GM19468 (cell line): ENCODE measurements at regions not wholly inside any gene's neighbourhood (a gene's known extent, or its start where the extent isn't known, plus 50 kb on each side); places are given as distances from the start of the nearest gene placed in this dataset.
A peak's percentile ranks its signal among the peaks of the same experiment; 100 is the strongest.
"Not testable (repeated sequence)": the region's sequence is repeated elsewhere in the genome, so short reads cannot be mapped to it uniquely, and the experiment has no call there.

Source experiments
- ATAC-seq: cut with Tn5 transposase; IDR thresholded peaks from one replicate; pipeline ENCODE4 v1.9.1; 2021; ENCODE audit warnings: mild to moderate bottlenecking, moderate library complexity, moderate number of reproducible peaks; ENCODE audit not compliant: unreplicated experiment; ENCODE audit errors: extremely low read depth

DNA sequence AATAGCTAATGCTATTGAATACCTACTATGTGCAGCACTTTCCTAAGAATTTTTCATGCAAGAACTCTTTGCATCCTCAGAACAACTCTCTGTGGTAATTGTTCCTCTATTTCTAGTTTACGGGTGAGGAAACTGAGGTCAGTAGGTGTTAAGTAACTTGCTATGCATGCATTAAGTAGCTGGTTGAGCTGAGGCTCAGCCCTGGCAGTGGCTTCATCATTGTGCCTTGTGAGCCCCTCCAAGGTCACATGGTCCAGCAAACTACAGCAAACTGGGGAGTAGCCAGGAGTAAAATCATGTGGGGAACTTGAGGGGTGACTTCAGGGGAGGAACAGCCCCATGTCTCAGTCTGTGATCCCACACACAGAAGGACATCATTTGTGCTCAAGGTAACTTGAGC is 365.2 kb downstream of the BCL2L11 start:
- not testable (repeated sequence) for ATAC-seq

DNA sequence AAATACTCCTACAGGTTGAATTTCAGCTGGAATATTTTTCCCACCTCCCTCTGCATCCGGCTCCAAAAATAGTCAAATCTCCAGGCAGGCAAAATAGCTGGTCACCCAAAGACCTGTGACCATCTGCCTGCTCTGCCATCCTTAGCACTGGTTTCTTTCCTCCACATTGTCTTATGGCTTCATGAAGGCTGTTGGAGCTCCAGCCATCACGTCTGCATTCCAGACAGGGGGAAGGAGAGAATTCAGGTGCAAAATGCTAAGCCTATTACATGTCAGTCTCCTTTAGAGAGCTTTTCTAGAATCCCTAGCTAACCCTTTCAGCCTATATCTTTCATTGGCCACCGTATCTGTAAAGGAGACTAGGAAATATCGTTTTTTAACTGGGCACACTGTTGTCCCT is 367.7 kb downstream of the BCL2L11 start:
- ATAC-seq: not testable (repeated sequence)

DNA sequence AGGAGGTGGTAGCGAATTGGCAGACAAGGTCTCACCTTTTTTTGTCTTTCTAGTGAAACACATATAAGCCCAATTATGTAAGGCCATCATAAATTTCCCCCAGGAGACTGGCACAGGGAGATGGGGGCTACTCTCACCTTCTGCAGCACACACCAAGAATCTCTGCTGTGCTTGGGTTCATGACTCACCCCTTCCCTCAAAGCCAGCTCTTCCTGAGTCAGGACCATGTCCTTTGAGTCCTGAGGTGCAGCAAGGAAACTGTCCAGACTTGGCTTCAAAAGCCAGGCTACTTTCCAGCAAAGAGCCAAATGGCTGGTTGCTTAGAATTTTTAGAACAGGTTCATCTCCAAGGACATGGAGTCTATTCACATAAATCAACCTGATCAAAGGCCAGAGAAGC is 368.7 kb downstream of the BCL2L11 start:
- not testable (repeated sequence) for ATAC-seq

DNA sequence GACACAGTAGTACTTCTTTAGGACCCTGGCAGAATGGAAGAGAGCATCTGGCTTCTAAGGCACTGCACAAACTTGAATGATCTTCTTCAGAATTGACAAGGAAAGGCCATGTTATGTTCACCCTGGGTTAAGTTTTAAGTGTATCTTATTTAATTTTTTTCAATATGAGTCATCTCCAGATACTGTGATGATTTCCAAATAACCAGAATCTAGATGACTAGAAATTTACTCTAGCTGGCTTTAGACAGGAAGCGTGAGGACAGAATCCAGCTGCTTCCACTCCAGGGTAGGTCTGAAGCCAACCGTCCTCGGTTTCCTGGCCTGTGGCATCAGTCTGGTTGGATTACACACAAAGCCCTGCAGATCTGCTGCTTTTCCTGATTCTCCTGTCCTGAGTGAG is 370.5 kb downstream of the BCL2L11 start:
- ATAC-seq: not testable (repeated sequence)

DNA sequence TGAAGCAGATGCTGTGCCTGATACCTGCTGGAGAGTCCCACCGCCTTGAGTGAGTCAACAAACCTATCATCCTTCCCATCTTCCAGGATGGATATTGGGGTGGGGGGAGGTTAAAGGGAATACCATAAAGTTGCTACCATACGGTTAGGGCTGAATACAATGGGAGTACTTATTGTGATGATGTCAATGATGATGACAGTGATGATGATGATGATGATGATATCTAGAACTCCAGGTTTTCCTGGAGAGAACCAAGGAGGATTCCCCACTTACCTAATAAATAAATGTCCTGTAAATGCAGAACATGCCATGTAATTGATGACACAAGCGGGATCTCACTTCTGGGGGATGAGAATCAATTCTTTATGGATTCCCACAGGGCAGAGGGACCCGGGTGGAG is 370.9 kb downstream of the BCL2L11 start:
- ATAC-seq: not testable (repeated sequence)

DNA sequence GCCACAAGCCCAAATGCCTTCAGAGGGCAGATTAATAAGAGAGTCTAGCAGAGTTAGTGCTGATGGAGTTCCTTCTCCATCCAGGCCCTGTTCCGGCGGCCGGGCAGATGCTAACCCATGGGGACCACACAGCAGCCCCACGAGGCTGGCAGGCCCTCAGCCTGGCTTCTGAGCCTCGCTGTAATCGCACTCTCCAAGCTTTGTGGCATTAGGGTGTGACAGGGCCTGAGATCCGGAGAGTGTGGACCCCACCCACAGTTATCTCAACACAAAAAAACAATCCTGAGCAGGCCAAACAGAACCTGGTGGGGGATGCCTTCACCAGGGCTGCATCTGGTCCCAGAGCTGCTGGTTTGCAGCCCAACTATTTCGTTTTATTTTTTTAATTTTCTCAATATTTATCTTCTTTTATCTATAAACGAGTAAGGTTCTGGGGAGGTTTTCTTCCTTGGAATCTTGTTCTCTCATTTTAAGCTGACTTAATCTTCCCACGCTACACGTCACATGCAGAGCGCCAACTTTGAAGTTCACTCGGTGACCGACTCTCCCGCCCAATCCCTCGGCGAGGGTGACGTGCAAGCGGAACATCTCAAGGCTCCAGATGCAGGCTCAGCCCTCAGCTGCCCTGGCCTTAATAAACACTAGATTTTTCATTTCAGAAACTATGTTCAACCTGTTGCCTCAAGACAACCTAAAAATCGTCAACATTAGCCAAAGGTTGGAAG is 372.4 kb downstream of the BCL2L11 start:
- not testable (repeated sequence) for ATAC-seq

DNA sequence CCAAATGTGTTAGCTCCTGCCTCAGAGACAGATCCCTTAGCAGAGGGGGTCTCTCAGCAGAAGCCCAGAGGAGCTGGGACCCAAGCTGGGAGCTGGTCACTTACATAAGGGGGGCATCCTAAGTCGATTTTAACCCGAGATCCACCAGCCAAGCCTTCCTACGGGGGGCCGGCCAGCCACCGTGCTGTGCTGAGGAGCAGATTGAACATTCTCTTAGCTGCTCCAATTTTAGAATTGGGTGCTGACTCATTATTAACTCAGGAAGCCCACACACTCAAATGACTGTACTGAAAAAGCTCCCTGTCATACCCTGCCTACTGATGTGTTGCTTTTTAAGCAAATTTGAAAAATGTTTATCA is 373.0 kb downstream of the BCL2L11 start:
- not testable (repeated sequence) for ATAC-seq

DNA sequence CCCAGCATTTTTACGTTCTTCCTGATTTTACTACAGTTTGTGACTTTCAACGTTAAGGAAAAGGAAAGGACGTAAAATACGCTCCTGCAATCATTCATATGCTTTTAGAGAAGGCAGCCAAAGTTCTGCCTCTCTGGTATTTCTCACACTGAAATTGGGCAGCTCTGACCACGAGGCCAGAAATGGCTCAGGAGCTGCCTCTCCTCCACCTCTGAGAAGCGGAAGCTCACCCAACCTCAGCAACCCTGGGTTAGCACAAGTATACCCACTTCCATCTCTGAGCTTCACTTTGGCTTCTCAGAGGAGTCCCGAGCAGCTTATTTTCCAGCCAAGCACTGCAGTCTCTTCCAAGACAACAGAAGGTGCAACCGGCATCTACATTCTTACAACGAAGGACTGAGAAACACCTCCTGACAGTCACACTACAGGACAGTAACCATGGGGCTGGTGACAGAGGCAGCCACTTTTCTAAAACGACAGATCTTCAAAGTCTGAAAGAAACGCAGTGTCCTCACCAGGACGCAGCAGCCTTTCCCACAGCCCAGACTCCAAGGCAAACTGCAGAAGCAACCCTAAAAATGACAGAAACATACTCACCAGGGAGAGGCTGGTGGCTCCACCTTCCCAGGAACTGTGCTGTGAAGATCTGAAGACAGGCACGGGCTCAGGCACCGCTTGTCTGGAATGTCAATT is 373.7 kb downstream of the BCL2L11 start:
- not testable (repeated sequence) for ATAC-seq

DNA sequence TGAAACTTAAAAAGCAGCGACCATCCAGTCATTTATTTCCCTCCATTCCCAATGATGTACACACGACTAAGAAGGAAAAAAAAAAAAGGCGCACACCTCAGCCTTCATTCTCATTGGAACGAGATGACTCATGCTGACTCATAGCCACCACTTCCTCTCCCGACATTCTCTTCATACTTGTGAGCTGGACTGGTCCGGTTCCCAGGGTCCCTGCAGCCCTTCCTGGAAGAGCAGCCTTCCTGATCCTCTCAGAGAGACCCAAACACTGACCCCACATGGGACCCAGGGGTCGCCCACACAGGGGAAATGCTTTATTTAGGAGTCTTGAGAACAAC is 374.2 kb downstream of the BCL2L11 start:
- not testable (repeated sequence) for ATAC-seq

DNA sequence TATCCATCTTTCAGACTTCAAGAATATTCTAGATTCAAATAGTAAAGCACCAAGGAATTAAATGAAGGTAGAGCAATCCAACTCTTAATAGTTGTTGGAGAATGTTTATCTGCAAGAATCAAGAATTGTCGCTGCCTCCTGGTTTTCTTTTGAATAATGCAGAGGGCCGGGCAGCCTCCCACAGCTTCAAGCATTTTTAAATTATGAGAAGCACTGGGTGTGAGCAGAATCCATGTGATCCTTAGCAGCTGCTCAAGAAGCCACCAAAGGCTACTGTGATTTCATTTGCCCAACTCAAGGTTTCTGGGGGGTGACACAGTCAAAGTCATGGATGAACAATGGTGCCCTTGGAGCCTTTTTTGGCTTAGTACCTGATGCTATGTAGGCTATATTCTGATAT is 374.9 kb downstream of the BCL2L11 start:
- not testable (repeated sequence) for ATAC-seq

DNA sequence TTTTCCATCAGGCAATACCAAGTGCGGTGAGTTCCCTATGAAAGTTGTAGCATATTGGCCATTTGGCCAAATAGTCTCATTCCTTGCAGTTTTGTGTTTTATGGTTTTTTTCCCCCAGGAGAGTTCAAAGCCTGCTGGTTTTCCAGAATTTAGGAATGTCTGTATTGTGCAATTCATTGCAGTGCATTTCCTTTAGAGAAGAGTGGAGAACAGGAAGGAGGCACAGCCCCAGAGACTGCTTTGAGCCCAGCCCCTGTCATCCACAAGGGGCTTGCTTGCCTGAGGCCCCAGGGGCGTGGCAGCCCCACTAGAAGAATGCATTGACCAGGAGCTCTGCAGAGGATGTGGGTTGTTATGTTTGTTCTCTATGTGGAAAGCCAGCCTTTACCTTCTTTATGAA is 375.5 kb downstream of the BCL2L11 start:
- ATAC-seq: not testable (repeated sequence)

DNA sequence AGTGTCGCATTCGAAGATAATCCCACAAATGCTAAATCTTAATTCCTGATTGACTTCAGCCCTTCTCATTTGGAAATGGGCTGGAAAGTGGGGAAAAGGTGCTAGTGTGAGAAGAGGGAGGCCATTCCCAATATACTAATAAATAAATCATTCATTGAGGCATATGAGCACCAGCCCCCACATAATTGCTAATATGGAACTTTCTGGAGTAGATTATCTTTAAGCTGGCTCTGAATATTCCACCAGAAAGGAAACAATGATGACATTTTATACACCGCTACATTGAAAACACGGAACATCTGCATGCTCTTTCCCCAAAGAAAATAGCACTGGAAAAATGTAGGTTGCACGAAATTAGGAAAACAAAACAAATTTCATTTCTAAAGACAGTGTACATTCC is 376.1 kb downstream of the BCL2L11 start:
- ATAC-seq: not testable (repeated sequence)

DNA sequence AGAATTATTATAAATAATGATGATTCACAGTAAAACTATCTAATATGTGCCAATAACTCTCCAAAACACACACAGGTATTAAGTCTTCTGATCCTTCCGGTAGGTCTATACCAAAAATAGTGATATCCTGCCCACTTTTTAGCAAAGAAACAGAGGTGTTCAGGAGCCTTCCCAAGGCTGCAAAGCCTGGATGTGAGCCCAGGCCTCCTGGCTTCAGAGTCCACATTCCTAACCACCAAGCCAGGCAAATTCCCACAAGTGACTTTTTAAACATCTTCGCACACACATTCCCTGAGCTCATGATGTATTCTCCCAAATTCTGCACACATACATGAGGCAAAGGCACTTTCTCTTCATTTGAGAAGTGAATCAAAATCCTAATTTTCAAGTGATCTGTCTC is 376.6 kb downstream of the BCL2L11 start:
- not testable (repeated sequence) for ATAC-seq

DNA sequence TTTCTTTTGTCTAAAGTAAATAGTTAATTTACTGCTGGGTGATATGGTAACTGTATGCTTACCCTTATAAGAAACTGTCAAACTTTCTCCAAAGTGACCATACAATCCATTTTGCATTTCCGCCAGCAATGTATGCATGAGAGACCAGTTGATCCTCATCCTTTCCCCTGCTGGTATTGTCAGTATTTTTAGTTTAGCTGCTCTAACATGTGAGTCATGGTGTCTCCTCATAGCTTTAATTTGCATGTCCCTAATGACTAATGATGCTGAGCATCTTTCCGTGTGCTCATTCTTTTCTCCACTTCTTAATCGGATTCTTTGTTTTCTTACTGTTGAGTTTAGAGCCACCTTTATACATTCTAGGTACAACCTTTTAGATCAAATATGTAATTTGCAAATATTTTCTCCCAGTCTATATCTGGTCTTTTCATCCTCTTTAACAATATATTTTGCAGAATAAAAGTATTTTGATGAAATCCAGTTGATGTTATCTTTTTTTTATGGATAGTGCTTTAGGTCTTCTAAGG is 379.9 kb downstream of the BCL2L11 start:
- ATAC-seq: not testable (repeated sequence)

DNA sequence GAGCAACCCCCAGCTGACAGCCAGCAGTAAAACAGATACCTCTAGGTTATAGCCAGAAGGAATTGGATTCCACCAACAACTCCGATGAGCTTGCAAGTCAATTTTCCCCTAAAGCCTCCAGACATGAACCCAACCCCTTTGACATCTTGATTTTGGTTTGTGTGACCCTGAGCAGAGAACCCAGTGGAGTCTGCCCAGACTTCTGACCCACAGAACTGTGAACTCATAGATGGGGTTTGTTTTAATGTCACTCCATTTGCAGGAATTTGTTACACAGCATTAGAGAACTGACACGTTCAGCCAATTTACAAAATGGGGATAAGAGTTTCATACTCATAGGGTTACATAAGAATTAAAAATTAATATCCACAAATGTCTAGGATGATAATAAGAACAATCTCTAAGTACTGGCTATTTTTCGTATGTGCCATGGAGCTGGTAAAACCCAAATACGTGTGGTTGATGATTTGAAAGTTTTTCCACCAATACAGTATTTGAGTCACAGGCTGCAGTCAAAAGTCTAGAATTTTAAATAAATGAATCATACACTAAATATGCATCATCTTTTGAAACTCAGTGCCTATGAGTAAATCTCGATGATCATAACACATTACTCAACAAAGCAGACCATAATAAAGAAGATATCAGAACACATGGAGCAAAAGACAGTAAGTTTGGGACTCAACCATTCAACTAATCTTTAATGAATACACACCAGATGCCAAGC is 380.0 kb downstream of the ANAPC1 start:
- not testable (repeated sequence) for ATAC-seq

DNA sequence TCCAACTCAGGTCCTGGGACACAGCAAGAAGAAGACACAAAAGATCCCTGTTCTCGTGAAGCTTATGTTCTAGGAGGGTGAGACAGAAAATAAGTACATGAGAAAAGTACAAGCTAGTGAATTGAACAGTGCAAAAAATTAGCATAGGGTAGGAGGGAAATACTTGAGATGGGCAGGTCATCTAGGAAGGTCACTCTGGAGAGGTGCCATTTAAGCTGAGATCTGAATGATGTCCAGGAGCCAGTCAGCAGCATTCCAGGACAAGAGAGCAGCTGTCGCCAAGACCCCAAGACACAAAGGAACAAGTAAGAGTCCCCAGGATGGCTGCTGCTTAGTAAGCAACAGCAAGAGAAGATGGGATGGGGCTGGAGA is 379.4 kb downstream of the ANAPC1 start:
- ATAC-seq: not testable (repeated sequence)

DNA sequence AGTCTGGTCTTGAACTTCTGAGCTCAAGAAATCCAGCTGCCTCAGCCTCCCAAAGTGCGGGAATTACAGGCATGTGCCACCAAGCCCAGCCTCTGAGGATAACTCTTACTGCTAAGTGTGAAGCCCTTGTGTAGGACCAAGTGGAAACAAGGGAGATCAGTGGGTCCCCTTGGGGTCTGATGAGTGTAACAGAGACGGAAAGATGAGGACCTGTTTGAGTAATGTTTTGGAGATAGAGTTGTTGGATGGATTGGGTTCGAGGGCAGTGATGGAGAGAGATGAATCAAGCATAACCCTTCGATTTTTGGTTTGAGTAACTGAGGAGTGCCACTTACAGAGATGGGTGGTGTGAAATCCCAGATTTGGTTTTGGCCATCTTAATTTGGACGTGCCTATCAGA is 378.7 kb downstream of the ANAPC1 start:
- not testable (repeated sequence) for ATAC-seq

DNA sequence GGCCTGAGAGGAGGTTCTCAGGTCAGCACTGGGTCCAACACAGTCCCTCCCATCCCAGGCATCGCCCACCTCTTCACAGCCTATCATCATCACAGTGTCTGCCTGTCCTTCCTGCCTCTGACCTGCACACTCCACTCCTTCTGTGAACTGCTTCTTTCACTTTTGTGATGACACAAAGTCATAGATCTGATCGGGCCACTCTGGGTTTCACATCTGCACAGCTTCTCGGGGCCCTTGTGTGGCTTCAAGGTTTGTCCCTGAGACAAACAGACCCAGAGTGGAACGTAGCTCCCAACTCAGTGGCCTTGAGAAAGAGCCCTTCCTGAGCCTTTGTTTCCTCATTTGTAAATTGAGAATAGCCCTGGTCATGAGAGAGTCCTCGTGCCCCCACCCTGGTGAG is 377.1 kb downstream of the ANAPC1 start:
- ATAC-seq: peak; percentile 48

DNA sequence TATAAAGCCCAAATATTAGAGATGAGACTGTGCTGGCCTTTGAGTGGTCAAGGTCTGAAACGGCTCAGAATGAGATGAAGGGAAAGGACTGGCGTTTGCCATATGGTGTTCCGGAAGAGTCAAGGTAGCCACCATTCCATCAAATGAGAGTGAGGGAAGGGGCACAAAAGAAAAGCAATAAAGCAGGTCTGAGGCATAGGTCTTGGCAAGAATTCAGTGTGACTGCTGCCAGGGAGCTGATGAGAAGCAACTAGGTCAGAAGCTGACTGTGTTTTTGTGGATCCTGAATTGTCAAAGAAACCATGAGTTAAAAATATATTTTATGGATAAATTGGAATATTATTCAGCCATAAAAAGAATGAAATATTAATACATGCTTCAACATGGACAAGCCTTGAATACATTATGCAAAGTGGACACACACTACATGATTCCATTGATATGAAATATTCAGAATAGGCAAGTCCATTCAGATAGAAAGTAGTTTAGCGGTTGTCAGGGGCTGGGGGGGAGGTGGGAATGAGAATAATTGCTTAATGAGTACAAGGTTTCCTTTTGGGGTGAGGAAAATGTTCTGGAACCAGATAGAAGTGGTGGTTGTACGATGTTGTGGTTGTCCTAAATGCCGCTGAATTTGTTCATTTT is 374.6 kb downstream of the ANAPC1 start:
- not testable (repeated sequence) for ATAC-seq

DNA sequence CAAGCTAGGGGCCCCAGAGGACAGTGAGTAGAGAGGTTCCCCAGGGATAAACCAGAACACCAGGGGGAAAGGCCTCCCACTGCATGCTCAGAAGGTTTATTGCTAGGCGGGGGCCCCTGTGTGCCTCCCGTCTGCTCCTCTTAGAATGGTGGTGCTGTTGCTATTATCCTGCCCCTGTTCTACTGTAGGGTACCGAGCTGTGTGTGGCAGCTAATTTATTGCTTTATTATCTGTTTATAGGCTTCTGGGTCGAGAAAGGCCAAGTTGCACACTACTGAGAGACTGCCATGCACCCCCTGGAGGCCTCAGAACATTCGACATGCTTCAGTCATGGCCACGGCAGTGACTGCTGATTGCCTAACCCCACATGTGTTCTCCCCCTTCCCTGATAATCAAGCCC is 373.6 kb downstream of the ANAPC1 start:
- ATAC-seq: not testable (repeated sequence)
